ENCODE measurements at regions not wholly inside any gene's neighbourhood (a gene's known extent, or its start where the extent isn't known, plus 50 kb on each side); places are given as distances from the start of the nearest gene placed in this dataset.

DNA sequence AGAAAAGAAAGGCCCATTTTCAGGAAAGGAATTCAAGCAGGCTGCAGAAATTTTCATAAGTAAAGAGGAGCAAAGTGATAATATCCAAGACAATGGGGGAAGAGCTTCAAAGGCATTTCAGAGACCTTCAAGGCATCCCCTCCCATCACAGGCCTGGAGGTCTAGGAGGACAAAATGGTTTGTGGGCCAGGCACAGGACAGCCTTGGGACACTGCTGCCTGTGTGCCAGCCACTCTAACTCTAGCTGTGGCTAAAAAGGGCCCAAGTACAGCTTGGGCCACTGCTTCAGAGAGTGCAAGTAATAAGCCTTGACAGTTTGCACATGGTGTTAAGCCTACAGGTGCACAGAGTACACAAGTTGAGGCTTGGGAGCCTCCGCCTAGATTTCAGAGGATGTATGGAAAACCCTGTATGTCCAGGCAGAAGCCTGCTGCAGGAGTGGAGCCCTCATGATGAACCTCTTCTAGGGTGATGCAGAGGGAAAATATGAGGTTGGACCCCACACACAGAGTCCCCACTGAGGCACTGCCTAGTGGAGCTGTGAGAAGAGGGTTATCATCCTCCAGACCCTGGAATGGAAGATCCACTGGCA lies 51.8 kb upstream of the ZSWIM5 start:
- Histone ChIP-seq H3K9me3 (peaks cover 10 to 18% of the 10 kb centered on the region in 2 donors), H3K4me3 (no peak overlapping the region), H3K4me1 (no peaks in the 10 kb centered on the region), H3K27me3 (no peaks in the 10 kb centered on the region), H3K36me3 (no peaks in the 10 kb centered on the region), H3K27ac (no peak overlapping the region)
- TF ChIP-seq, protein P1, sequence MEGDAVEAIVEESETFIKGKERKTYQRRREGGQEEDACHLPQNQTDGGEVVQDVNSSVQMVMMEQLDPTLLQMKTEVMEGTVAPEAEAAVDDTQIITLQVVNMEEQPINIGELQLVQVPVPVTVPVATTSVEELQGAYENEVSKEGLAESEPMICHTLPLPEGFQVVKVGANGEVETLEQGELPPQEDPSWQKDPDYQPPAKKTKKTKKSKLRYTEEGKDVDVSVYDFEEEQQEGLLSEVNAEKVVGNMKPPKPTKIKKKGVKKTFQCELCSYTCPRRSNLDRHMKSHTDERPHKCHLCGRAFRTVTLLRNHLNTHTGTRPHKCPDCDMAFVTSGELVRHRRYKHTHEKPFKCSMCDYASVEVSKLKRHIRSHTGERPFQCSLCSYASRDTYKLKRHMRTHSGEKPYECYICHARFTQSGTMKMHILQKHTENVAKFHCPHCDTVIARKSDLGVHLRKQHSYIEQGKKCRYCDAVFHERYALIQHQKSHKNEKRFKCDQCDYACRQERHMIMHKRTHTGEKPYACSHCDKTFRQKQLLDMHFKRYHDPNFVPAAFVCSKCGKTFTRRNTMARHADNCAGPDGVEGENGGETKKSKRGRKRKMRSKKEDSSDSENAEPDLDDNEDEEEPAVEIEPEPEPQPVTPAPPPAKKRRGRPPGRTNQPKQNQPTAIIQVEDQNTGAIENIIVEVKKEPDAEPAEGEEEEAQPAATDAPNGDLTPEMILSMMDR (IDR thresholded peaks at IDR 0.05): no peak
- DNase-seq (ENCODE audit: low spot score in 2 of 2): no peak
- intact Hi-C loops (cut with DNase I): no loop called here

DNA sequence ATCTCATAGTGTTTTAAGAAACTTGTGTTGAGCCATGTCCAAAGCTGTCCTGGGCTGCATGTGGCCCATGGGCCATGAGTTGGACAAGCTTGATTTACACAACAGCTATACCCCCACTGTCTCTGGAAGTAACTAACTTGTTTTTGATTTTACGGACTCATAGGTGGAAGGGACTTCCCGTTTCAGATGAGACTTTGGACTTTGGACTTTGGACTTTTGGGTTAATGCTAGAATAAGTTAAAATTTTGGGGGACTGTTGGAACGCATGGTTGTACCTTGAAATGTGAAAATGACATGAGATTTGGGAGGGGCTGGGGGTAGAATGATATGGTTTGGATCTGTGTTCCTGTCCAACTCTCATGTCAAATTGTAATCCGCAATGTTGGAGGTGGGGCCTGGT lies 52.6 kb upstream of the ZSWIM5 start:
- no peak for DNase-seq (ENCODE audit: low spot score in 2 of 2)
- H3K36me3 ChIP-seq: no peaks in the 10 kb centered on the region
- intact Hi-C loops (cut with DNase I): no loop called here
- no peak overlapping the region for H3K4me3 ChIP-seq
- H3K27ac ChIP-seq: no peak overlapping the region
- no peaks in the 10 kb centered on the region for H3K27me3 ChIP-seq
- H3K4me1 ChIP-seq: no peaks in the 10 kb centered on the region
- TF ChIP-seq, protein P1 (IDR thresholded peaks at IDR 0.05): no peak
- H3K9me3 ChIP-seq: peaks cover 10 to 18% of the 10 kb centered on the region in 2 donors

DNA sequence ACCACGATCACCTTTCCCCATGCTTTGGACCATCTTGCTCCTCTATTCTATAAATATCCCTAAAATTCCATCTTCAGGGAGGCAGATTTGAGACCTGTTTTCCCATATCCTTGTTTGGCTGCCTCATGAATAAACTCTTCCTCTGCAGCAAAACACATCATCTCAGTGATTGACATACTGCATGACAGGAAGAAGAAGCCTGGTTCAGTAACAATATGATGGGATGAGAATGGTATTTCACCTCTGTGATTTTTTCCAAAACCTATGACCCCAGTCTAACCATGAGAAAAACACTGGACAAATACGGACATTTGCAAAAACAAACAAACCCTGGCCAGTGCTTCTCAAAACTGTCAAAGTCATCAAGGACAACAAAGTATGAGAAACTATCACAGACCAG lies 53.8 kb upstream of the ZSWIM5 start:
- Histone ChIP-seq H3K27me3 (no peaks in the 10 kb centered on the region), H3K27ac (no peak overlapping the region), H3K9me3 (peaks cover 10 to 18% of the 10 kb centered on the region in 2 donors), H3K4me1 (no peaks in the 10 kb centered on the region), H3K36me3 (no peaks in the 10 kb centered on the region), H3K4me3 (no peak overlapping the region)
- intact Hi-C loops (cut with DNase I): no loop called here
- DNase-seq (ENCODE audit: low spot score in 2 of 2): no peak
- TF ChIP-seq, protein P1 (IDR thresholded peaks at IDR 0.05): no peak

DNA sequence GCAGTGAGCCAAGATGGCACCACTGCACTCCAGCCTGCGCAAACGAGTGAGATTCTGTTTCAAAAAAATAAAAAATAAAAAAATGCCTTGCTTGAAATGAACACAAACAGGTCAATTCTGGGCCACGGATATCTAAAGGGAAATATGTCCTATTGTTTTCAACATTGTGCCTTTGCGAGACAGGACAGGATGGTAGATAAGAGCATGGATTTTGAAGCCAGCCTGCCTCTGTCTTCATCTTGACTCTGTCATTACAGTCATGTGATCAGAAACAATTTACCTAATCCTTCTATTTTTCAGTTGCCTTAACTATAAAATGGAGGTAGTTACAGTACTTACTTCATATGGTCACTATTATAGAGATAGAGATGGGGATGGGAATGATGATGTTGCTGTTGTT lies 56.7 kb upstream of the ZSWIM5 start:
- TF ChIP-seq, protein P1 (IDR thresholded peaks at IDR 0.05): no peak
- H3K9me3 ChIP-seq: peaks cover under 1 to 15% of the 10 kb centered on the region in 2 donors
- H3K4me3 ChIP-seq: no peak overlapping the region
- intact Hi-C loops (cut with DNase I): no loop called here
- H3K36me3 ChIP-seq: no peaks in the 10 kb centered on the region
- H3K27me3 ChIP-seq: no peaks in the 10 kb centered on the region
- no peak overlapping the region for H3K27ac ChIP-seq
- peaks cover 4 to 19% of the 10 kb centered on the region in 2 donors for H3K4me1 ChIP-seq
- no peak for DNase-seq (ENCODE audit: low spot score in 2 of 2)

DNA sequence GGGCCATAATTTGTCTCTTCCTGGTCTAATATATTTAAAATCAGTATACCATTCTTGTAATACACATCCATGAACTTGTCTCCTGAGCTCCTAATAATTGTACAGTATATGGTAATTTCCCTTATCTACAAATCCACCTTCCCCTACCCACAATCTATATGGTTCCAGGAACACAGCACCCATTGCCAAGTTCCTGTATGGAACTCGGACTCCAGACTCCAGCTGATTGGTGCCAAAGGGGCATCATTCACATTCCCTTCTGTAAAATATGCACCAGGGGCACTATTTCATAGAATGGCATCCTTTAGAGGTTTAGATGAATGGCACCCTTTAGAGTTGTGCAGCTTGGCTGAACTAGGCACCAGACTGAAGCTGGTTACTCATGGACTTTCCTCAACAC lies 58.8 kb upstream of the ZSWIM5 start:
- Histone ChIP-seq H3K9me3 (peaks cover 0 to 11% of the 10 kb centered on the region in 2 donors), H3K4me3 (no peak overlapping the region), H3K4me1 (peaks cover 4 to 19% of the 10 kb centered on the region in 2 donors), H3K27ac (peak overlapping the region; percentile 79 to 81), H3K27me3 (no peaks in the 10 kb centered on the region), H3K36me3 (no peaks in the 10 kb centered on the region)
- TF ChIP-seq, protein P1 (IDR thresholded peaks at IDR 0.05): no peak
- intact Hi-C loops (cut with DNase I): loop anchor here (5.0 kb wide), 1 partner anchor 58 kb away; the partner anchor contains the start of gene ZSWIM5
- no peak for DNase-seq (ENCODE audit: low spot score in 2 of 2)
